Prostate gland (tissue), 2 donors: ENCODE measurements at regions not wholly inside any gene's neighbourhood (a gene's known extent, or its start where the extent isn't known, plus 50 kb on each side); places are given as distances from the start of the nearest gene placed in this dataset.

ENCODE experiments used
- DNase-seq: peaks from one replicate; pipeline ENCODE4 v3.0.0-alpha.2; 2019; ENCODE audit warnings: low spot score
- H3K27ac ChIP-seq, 2 donors: fragments of 200-600 bp; sonication (generic); 2 replicates each; pipeline ENCODE4 v1.5.1; 2017 to 2019
- H3K27me3 ChIP-seq: fragments of 200-600 bp; sonication (generic); replicated peaks from 2 replicates; pipeline ENCODE4 v1.5.1; 2019; ENCODE audit not compliant: insufficient read depth
- H3K36me3 ChIP-seq, 2 donors: fragments of 200-600 bp; sonication (generic); 1 replicate in 1 of 2; 2 replicates in 1 of 2; pipeline versions ENCODE4 v1.5.1 to v1.8.1; 2017 to 2019
- H3K4me1 ChIP-seq: fragments of 200-600 bp; sonication (generic); replicated peaks from 2 replicates; pipeline ENCODE4 v1.5.1; 2019
- H3K4me3 ChIP-seq, 2 donors: fragments of 200-600 bp; sonication (generic); 2 replicates each; pipeline ENCODE4 v1.5.1; 2017 to 2019
- H3K9me3 ChIP-seq: fragments of 200-600 bp; sonication (generic); 2 replicates; pipeline ENCODE4 v1.5.1; 2017
- CTCF ChIP-seq, 4 experiments: fragments of 200-600 bp in 2 of 4; fragments of 450-650 bp in 2 of 4; sonication (generic) in 2 of 4; IDR thresholded peaks; 1 replicate in 3 of 4; 2 replicates in 1 of 4; pipeline ENCODE4 v1.5.1; 2016 to 2019; ENCODE audit warnings: antibody characterized with exemption in 4 of 4, mild to moderate bottlenecking in 2 of 4, moderate library complexity in 2 of 4
- POLR2A ChIP-seq: fragments of 450-650 bp; IDR thresholded peaks from one replicate; pipeline ENCODE4 v1.6.1; 2016; ENCODE audit warnings: antibody characterized with exemption, mild to moderate bottlenecking
- POLR2AphosphoS5 ChIP-seq: sonication (generic); formaldehyde crosslinking; IDR thresholded peaks from one replicate; pipeline ENCODE4 v1.6.1; 2017; ENCODE audit warnings: antibody characterized with exemption
- WGBS: methylation state at CpG from one replicate; pipeline ENCODE4 v1.1.5; 2018; 5-methylcytosine and 5-hydroxymethylcytosine counted together
- intact Hi-C: fragments of 100-400 bp; cut with DNase I; formaldehyde crosslinking; loops from one replicate; pipeline ENCODE4 v1.14.2; 2022

DNA sequence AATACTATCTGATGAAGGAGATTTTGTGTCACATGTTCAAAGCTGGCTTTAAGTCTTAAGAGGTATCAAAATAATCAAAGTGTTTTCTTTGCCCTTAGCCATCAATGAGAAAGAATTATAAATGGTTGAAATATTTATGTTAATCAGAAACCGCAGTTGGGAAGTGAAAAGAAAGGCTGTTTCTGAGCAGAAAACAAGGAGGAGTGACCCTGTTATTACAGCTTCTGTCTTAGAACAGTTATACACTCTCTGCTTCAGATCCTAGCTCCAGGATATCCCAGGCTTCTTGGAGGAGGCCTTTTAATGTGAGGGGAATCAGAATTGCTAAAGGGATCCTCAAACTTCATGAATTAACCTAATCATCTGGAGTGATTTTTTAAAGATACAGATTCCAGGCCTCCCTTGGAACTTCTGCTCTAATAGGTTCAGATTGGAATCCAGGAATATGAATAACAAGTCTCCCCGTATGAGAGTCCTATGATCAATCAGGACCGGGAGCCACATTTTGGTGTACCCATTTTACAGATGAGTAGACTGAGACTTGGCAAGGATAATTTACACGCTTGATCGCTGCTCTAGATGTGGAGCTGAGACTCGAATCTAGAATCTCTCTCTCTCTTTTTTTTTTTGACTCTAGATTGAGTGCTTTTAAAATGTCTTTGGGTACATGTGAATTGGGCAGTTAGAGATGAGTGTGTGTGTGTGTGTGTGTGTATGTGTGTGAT lies 50.8 kb upstream of the JAG1 start:
- intact Hi-C loops = no loop called here
- 87% methylated on average over 6 of the region's 6 CpGs for WGBS

GRCh38 chr20:10728873-10729670 lies 55.3 kb upstream of the JAG1 start:
- no peak for DNase-seq
- TF ChIP-seq CTCF (IDR thresholded peaks at IDR 0.05) = no peak
- TF ChIP-seq POLR2A = no peak
- no peak for TF ChIP-seq POLR2AphosphoS5
- H3K4me1 ChIP-seq = no peaks in the 10 kb centered on the region
- no peaks in the 10 kb centered on the region for H3K36me3 ChIP-seq
- no peak overlapping the region for H3K27ac ChIP-seq
- intact Hi-C loops = no loop called here
- WGBS = 80% methylated on average over 8 of the region's 8 CpGs
- H3K4me3 ChIP-seq = no peak overlapping the region
- no peaks in the 10 kb centered on the region for H3K27me3 ChIP-seq
- H3K9me3 ChIP-seq = no peaks in the 10 kb centered on the region

More for the DNA sequence above, 50.8 kb upstream of the JAG1 start:
- no peak for TF ChIP-seq CTCF (IDR thresholded peaks at IDR 0.05)
- no peak for TF ChIP-seq POLR2AphosphoS5
- TF ChIP-seq POLR2A = no peak
- H3K9me3 ChIP-seq = no peaks in the 10 kb centered on the region
- H3K27me3 ChIP-seq = no peaks in the 10 kb centered on the region
- no peaks in the 10 kb centered on the region for H3K36me3 ChIP-seq
- H3K4me3 ChIP-seq = no peak overlapping the region
- DNase-seq = no peak
- H3K27ac ChIP-seq = no peak overlapping the region
- no peaks in the 10 kb centered on the region for H3K4me1 ChIP-seq

DNA sequence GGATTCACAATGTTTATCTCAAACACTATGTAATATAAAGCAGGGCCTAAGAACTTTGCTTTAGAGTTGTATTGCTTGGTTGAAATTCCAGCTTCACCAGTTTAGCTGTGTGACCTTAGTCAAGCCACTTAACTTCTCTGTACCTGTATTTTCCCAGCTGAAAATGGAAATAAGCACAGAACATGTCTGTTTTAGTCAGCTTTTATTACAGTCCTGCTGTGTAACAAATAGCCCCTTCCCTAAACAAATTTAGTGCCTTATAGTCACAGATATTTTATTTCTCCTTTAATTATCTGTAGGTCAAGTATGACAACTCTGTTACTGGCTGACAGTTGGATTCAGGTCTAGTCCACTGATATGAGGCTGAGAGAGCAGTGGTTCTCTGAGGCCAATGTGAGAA lies 56.0 kb upstream of the JAG1 start:
- DNase-seq = no peak
- Histone ChIP-seq H3K27ac (no peak overlapping the region), H3K36me3 (no peaks in the 10 kb centered on the region), H3K27me3 (no peaks in the 10 kb centered on the region), H3K4me1 (no peaks in the 10 kb centered on the region), H3K9me3 (no peaks in the 10 kb centered on the region), H3K4me3 (no peak overlapping the region)
- intact Hi-C loops = no loop called here
- TF ChIP-seq CTCF (IDR thresholded peaks at IDR 0.05) (no peak), POLR2A (no peak), POLR2AphosphoS5 (no peak)

- Histone ChIP-seq H3K9me3 (no peaks in the 10 kb centered on the region), H3K4me1 (no peaks in the 10 kb centered on the region), H3K36me3 (no peaks in the 10 kb centered on the region), H3K27ac (no peak overlapping the region), H3K27me3 (no peaks in the 10 kb centered on the region), H3K4me3 (no peak overlapping the region)
- intact Hi-C loops = no loop called here
- 96% methylated on average over 1 of the region's 1 CpG for WGBS
- no peak for TF ChIP-seq POLR2AphosphoS5
- TF ChIP-seq CTCF (IDR thresholded peaks at IDR 0.05) = no peak
- TF ChIP-seq POLR2A = no peak
- no peak for DNase-seq
These were observed 56.9 kb upstream of the JAG1 start for GRCh38 chr20:10730629-10731183.
